ENCODE measurements at regions not wholly inside any gene's neighbourhood (a gene's known extent, or its start where the extent isn't known, plus 50 kb on each side); places are given as distances from the start of the nearest gene placed in this dataset.

DNA sequence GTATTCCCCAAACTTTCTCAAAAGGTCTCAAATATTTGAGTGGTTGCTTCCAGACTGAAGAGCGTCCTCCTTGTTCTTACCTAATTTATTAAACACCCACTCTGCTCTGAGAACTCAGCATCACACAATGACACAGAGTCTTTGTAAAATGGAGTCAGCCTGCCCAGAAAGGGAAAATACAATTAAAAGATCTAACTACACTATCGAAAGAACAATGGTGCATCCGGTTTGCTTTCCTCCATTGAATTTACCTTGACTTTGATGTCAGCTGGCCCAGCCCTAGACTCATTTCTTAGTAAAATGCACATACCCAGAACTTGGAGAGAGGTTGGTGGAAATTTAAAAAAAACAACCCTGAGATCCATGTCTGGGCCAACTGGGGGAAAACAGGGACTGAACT is 120.7 kb upstream of the SERP2 start:
- TF ChIP-seq, protein P1, sequence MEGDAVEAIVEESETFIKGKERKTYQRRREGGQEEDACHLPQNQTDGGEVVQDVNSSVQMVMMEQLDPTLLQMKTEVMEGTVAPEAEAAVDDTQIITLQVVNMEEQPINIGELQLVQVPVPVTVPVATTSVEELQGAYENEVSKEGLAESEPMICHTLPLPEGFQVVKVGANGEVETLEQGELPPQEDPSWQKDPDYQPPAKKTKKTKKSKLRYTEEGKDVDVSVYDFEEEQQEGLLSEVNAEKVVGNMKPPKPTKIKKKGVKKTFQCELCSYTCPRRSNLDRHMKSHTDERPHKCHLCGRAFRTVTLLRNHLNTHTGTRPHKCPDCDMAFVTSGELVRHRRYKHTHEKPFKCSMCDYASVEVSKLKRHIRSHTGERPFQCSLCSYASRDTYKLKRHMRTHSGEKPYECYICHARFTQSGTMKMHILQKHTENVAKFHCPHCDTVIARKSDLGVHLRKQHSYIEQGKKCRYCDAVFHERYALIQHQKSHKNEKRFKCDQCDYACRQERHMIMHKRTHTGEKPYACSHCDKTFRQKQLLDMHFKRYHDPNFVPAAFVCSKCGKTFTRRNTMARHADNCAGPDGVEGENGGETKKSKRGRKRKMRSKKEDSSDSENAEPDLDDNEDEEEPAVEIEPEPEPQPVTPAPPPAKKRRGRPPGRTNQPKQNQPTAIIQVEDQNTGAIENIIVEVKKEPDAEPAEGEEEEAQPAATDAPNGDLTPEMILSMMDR (conservative IDR thresholded peaks at IDR 0.05; ENCODE audit: low read length) = no peak
- TF ChIP-seq EZH2phosphoT487 (IDR thresholded peaks at IDR 0.05; ENCODE audit: borderline replicate concordance) = no peak
